ENCODE measurements at regions not wholly inside any gene's neighbourhood (a gene's known extent, or its start where the extent isn't known, plus 50 kb on each side); places are given as distances from the start of the nearest gene placed in this dataset.

DNA sequence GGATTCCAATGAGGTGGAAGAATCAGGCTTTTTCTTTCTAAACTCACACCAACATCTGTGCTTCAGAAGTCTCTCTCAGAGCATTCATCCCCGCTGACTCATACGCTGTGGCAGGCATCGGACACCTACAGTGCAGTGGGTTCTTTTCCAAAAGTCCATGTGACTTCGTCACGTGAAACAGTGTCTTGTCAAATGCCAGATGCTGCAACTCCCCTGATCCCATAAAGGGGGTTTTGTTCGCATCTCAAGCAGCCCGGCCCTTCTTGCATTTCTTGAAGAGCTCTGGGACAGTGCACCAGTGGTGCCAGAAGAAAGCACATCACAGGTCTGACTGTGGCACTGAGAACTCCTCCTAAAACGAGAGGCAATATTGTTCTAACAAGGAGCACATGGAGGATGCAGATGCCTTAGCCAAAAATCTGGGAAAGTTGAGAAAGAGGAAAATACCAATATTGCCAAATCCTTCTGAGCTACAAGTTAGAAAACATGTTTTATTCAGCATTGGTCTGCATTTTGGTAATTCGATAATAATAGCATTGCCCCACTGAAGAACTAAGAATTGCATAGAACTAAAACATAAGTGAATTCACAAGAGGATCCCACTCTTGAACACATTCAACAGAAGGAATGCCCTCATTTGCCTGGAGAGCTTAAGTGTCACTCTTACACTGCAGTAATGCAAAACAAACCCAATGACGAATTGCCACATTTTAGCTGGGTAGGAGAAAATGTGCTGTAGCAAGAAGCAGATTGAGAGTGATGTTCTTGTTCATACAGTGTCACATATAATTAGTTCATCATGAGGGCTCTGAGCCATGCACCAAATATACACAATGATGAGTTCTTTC is 204.4 kb downstream of the CXCL12 start:
- POLR2A ChIA-PET: interaction anchor here (0.6 kb wide), 1 partner anchor 495 kb away, joined by 3 read pairs; no protein-coding TSS in a partner anchor

DNA sequence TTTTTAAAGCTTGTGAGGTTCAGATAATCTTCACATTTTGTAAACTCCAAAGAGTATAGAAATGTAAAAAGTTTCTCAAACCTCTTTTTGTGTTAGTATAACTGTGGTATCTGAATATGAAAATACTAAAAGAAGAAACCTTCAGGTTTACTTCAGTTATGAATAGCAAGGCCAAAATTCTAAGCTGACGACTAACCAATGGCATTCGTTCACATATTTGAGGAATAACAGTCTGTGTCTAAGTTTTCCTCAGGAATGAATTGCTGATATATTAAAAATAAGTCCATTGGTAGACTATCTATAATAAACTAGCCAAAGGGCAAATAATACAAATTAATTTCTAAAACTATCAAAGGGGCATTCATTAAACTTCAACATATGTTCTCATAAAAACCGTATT is 206.0 kb downstream of the CXCL12 start:
- CTCF ChIA-PET: interaction anchor here (0.6 to 0.7 kb wide), 2 partner anchors 25 to 737 kb away, joined by 3 to 4 read pairs; no protein-coding TSS in a partner anchor
- H3K36me3 ChIP-seq (ENCODE audit: control insufficient read depth, insufficient read depth, low read length): no peaks in the 10 kb centered on the region
- 0 out of 2 replicates have a peak, but pooled peaks cover 4% of the 10 kb centered on the region for H3K27me3 ChIP-seq (ENCODE audit: control insufficient read depth, insufficient read depth, low read length)
- no peak overlapping the region for H3K4me3 ChIP-seq (ENCODE audit: low read depth, low read length)
- DNase-seq (ENCODE audit: low read depth): no peak
- POLR2A ChIA-PET: no interaction called here
- TF ChIP-seq, protein P1, sequence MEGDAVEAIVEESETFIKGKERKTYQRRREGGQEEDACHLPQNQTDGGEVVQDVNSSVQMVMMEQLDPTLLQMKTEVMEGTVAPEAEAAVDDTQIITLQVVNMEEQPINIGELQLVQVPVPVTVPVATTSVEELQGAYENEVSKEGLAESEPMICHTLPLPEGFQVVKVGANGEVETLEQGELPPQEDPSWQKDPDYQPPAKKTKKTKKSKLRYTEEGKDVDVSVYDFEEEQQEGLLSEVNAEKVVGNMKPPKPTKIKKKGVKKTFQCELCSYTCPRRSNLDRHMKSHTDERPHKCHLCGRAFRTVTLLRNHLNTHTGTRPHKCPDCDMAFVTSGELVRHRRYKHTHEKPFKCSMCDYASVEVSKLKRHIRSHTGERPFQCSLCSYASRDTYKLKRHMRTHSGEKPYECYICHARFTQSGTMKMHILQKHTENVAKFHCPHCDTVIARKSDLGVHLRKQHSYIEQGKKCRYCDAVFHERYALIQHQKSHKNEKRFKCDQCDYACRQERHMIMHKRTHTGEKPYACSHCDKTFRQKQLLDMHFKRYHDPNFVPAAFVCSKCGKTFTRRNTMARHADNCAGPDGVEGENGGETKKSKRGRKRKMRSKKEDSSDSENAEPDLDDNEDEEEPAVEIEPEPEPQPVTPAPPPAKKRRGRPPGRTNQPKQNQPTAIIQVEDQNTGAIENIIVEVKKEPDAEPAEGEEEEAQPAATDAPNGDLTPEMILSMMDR (IDR thresholded peaks at IDR 0.05; ENCODE audit: insufficient read depth, low read depth, low read length): no peak

More for the DNA sequence above, 204.4 kb downstream of the CXCL12 start:
- Histone ChIP-seq H3K4me3 (ENCODE audit: low read depth, low read length) (no peak overlapping the region), H3K36me3 (ENCODE audit: control insufficient read depth, insufficient read depth, low read length) (no peaks in the 10 kb centered on the region), H3K27me3 (ENCODE audit: control insufficient read depth, insufficient read depth, low read length) (0 out of 2 replicates have a peak, but pooled peaks cover under 1% of the 10 kb centered on the region)
- peak; percentile 97 for DNase-seq (ENCODE audit: low read depth)
- CTCF ChIA-PET: no interaction called here
- TF ChIP-seq, protein P1 (IDR thresholded peaks at IDR 0.05; ENCODE audit: insufficient read depth, low read depth, low read length): no peak

DNA sequence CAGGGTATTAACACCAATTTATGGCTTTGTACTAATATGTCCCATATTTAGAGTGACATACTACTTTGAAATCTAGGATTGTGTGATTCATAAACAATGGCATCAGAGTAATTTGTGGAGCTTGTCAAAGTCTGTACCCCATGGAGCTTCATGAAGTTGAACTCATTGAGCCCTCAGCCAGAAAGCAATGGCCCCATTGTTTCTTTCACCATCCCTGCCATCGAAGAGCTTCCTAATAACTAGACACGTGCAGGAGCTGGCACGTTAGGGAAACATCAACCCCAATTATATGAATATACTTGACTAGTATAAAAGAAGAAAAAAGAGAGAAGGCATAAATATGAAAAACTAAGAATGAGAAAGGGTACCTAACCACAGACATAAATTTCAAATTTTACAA is 206.6 kb downstream of the CXCL12 start:
- ChIA-PET CTCF (interaction anchor here (0.7 kb wide), 2 partner anchors 24 to 82 kb away, joined by 3 read pairs; no protein-coding TSS in a partner anchor), POLR2A (no interaction called here)
- TF ChIP-seq, protein P1 (IDR thresholded peaks at IDR 0.05; ENCODE audit: insufficient read depth, low read depth, low read length): no peak
- Histone ChIP-seq H3K36me3 (ENCODE audit: control insufficient read depth, insufficient read depth, low read length) (no peaks in the 10 kb centered on the region), H3K27me3 (ENCODE audit: control insufficient read depth, insufficient read depth, low read length) (0 out of 2 replicates have a peak, but pooled peaks cover 4% of the 10 kb centered on the region), H3K4me3 (ENCODE audit: low read depth, low read length) (no peak overlapping the region)
- no peak for DNase-seq (ENCODE audit: low read depth)

DNA sequence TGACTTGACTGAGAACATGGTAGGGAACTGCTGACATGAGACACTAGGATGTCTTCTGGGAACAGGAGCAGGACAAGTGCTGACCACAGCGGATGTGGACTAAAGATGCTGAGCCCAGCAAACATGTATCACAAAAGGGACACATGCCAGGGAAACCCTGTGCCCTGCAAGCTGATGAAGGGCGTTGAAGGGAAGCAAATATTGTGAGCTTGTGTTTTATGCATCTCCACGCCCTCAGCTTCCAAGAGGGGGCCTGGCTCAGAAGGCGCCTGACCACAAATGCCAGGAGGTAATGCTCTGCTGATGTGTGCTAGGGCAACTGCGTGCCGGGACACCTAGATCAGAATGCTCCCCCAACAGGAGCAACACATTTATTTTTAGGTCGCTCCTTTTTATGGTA is 207.3 kb downstream of the CXCL12 start:
- TF ChIP-seq, protein P1 (IDR thresholded peaks at IDR 0.05; ENCODE audit: insufficient read depth, low read depth, low read length): no peak
- H3K4me3 ChIP-seq (ENCODE audit: low read depth, low read length): no peak overlapping the region
- H3K27me3 ChIP-seq (ENCODE audit: control insufficient read depth, insufficient read depth, low read length): 0 out of 2 replicates have a peak, but pooled peaks cover 4% of the 10 kb centered on the region
- DNase-seq (ENCODE audit: low read depth): no peak
- ChIA-PET POLR2A (no interaction called here), CTCF (no interaction called here)
- H3K36me3 ChIP-seq (ENCODE audit: control insufficient read depth, insufficient read depth, low read length): no peaks in the 10 kb centered on the region

DNA sequence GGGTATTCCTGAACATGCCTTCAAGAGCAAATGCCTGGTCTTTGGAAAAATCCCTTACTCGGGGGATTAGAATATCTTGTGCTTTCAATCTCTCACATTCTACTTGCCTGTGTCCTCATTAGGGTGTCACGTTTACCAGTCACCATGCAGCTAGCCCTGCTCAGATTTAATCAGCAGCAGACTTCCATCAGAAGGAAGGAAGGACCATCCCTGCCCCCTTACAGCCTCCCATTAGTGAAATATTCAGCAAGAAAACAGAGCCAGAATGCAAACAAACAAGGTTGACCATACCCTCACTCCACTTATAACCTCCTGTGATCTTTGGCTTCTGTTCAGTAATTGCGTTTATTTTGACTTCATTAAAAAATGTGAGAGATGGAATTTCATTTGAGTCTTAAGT is 208.6 kb downstream of the CXCL12 start:
- DNase-seq (ENCODE audit: low read depth): no peak
- TF ChIP-seq, protein P1 (IDR thresholded peaks at IDR 0.05; ENCODE audit: insufficient read depth, low read depth, low read length): no peak
- no peaks in the 10 kb centered on the region for H3K36me3 ChIP-seq (ENCODE audit: control insufficient read depth, insufficient read depth, low read length)
- no peak overlapping the region for H3K4me3 ChIP-seq (ENCODE audit: low read depth, low read length)
- ChIA-PET CTCF (no interaction called here), POLR2A (no interaction called here)
- 0 out of 2 replicates have a peak, but pooled peaks cover 4% of the 10 kb centered on the region for H3K27me3 ChIP-seq (ENCODE audit: control insufficient read depth, insufficient read depth, low read length)
